Bronchial epithelial cell (primary cell): ENCODE measurements at regions not wholly inside any gene's neighbourhood (a gene's known extent, or its start where the extent isn't known, plus 50 kb on each side); places are given as distances from the start of the nearest gene placed in this dataset.

Experiments
- DNase-seq: peaks from one replicate; pipeline ENCODE4 v3.0.0-alpha.2; 2010; ENCODE audit warnings: low read depth
- FAIRE-seq: peaks from 2 replicates; lab custom pipeline; 2011; peaks lifted over from hg19 to GRCh38; lab: Jason Lieb, UNC
- H3K27me3 ChIP-seq: 2 replicates; pipeline ENCODE4 v1.5.1; 2011; ENCODE audit warnings: low read length; ENCODE audit not compliant: control insufficient read depth, insufficient read depth
- H3K36me3 ChIP-seq: 2 replicates; pipeline ENCODE4 v1.5.1; 2011; ENCODE audit warnings: low read length; ENCODE audit not compliant: control insufficient read depth, insufficient read depth
- H3K4me3 ChIP-seq: 2 replicates; pipeline ENCODE4 v1.5.1; 2011; ENCODE audit warnings: mild to moderate bottlenecking, low read depth, low read length, control low read depth
- CTCF ChIP-seq: IDR thresholded peaks from 2 replicates; pipeline ENCODE4 v1.5.1; 2011; ENCODE audit warnings: mild to moderate bottlenecking, moderate library complexity, low read length, control low read depth, inconsistent platforms; ENCODE audit not compliant: insufficient read depth, severe bottlenecking

GRCh38 chr1:187504779-187505178, 676.0 kb downstream of the PLA2G4A start:
- no peak overlapping the region for H3K4me3 ChIP-seq
- no peaks in the 10 kb centered on the region for H3K36me3 ChIP-seq
- no peak for DNase-seq
- no peak for TF ChIP-seq CTCF
- H3K27me3 ChIP-seq: no peaks in the 10 kb centered on the region
- FAIRE-seq: no peak

GRCh38 chr1:187509091-187509490, 680.3 kb downstream of the PLA2G4A start:
- DNase-seq (peak; percentile 9), FAIRE-seq (no peak)
- no peak overlapping the region for H3K4me3 ChIP-seq

GRCh38 chr1:187513190-187513589, 684.4 kb downstream of the PLA2G4A start:
- Histone ChIP-seq H3K27me3 (no peaks in the 10 kb centered on the region), H3K36me3 (no peaks in the 10 kb centered on the region), H3K4me3 (no peak overlapping the region)
- FAIRE-seq: peak; percentile 80
- peak; percentile 18 for DNase-seq
- no peak for TF ChIP-seq CTCF

More at GRCh38 chr1:187509091-187509490, 680.3 kb downstream of the PLA2G4A start:
- TF ChIP-seq CTCF: no peak
- Histone ChIP-seq H3K27me3 (no peaks in the 10 kb centered on the region), H3K36me3 (no peaks in the 10 kb centered on the region)

- DNase-seq (no peak), FAIRE-seq (no peak)
- TF ChIP-seq CTCF: no peak
- no peaks in the 10 kb centered on the region for H3K36me3 ChIP-seq
- H3K4me3 ChIP-seq: no peak overlapping the region
- no peaks in the 10 kb centered on the region for H3K27me3 ChIP-seq
These were observed 685.4 kb downstream of the PLA2G4A start for GRCh38 chr1:187514110-187514509.

GRCh38 chr1:187516874-187517273, 688.1 kb downstream of the PLA2G4A start:
- TF ChIP-seq CTCF: no peak
- no peak overlapping the region for H3K4me3 ChIP-seq
- H3K27me3 ChIP-seq: no peaks in the 10 kb centered on the region
- DNase-seq (peak; percentile 73), FAIRE-seq (no peak)
- no peaks in the 10 kb centered on the region for H3K36me3 ChIP-seq

GRCh38 chr1:187517546-187517945, 688.8 kb downstream of the PLA2G4A start:
- DNase-seq (no peak), FAIRE-seq (no peak)
- H3K27me3 ChIP-seq: no peaks in the 10 kb centered on the region
- TF ChIP-seq CTCF: no peak
- H3K36me3 ChIP-seq: no peaks in the 10 kb centered on the region
- H3K4me3 ChIP-seq: no peak overlapping the region
